ENCODE measurements at regions not wholly inside any gene's neighbourhood (a gene's known extent, or its start where the extent isn't known, plus 50 kb on each side); places are given as distances from the start of the nearest gene placed in this dataset.
A peak's percentile ranks its signal among the peaks of the same experiment; 100 is the strongest.

DNA sequence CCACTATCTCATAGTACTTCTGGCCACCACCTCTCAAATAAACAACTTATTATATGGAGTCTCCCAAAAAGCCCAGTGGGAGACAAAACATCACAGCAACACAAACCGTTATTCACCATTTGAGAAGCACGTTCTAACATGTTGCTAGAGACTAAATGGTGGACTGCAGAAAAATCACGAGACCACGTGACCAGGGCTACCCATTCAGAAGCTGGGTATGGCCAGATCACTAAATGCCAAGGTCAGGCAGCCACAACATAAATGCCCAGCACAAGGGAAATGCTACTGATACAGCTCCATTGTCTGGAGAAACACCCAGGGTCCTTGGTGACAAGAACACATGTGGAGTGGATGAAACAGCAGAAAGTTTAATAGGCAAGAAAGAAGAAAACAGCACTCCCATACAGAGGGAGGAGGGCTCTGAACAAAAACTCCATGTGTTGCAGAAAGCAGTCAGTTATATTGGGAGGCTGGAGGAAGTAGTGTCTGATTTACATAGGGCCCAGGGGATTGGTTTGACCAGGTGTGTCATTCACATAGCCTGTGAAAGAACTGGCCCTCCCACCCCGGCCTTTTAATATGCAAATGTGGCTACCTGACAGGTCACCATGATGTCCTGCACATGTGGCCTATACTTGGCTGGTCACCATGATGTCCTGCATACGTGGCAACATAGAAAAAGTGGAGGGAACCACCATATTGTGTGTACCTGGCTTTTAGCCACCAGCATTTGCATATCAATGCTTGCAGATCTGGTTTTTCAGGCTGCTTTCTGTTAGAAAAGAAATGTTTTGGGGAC is 97.2 kb downstream of the TRIM36 start:
- peaks cover 24% of the 10 kb centered on the region for H3K27me3 Mint-ChIP-seq (ENCODE audit: low read depth)
- TF ChIP-seq, protein P1, sequence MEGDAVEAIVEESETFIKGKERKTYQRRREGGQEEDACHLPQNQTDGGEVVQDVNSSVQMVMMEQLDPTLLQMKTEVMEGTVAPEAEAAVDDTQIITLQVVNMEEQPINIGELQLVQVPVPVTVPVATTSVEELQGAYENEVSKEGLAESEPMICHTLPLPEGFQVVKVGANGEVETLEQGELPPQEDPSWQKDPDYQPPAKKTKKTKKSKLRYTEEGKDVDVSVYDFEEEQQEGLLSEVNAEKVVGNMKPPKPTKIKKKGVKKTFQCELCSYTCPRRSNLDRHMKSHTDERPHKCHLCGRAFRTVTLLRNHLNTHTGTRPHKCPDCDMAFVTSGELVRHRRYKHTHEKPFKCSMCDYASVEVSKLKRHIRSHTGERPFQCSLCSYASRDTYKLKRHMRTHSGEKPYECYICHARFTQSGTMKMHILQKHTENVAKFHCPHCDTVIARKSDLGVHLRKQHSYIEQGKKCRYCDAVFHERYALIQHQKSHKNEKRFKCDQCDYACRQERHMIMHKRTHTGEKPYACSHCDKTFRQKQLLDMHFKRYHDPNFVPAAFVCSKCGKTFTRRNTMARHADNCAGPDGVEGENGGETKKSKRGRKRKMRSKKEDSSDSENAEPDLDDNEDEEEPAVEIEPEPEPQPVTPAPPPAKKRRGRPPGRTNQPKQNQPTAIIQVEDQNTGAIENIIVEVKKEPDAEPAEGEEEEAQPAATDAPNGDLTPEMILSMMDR (IDR thresholded peaks at IDR 0.05; ENCODE audit: unreplicated experiment in 3 of 3), result no peak

DNA sequence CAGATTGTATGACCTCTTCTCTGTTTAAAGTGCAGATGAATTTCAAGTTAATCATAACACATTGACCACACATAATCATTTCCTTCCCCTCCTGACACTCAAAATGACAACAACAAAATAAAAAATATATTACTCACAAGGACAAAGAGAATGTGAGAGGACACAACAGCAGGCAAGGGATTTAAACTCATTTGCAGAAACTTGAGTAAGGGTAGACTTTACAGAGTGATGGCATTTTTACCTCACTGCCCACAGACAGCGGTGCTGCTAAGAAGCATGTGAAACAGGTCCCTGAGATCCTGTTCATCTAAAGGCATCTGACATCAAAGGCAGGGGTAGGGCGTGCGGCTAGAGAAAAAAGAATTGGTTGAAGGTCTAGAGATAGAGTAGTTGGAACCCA is 99.0 kb downstream of the TRIM36 start:
- no peaks in the 10 kb centered on the region for H3K4me1 Mint-ChIP-seq
- H3K9me3 Mint-ChIP-seq, result peaks cover 2% of the 10 kb centered on the region
- H3K27me3 Mint-ChIP-seq (ENCODE audit: low read depth), result peaks cover 28% of the 10 kb centered on the region
- no peak overlapping the region for H3K4me3 Mint-ChIP-seq
- H3K36me3 Mint-ChIP-seq (ENCODE audit: low read depth), result no peaks in the 10 kb centered on the region
- TF ChIP-seq, protein P1 (IDR thresholded peaks at IDR 0.05; ENCODE audit: unreplicated experiment in 3 of 3), result no peak
- H3K27ac Mint-ChIP-seq, result no peak overlapping the region

More for the DNA sequence above, 97.2 kb downstream of the TRIM36 start:
- Mint-ChIP-seq H3K27ac (no peak overlapping the region), H3K4me1 (no peaks in the 10 kb centered on the region), H3K36me3 (ENCODE audit: low read depth) (no peaks in the 10 kb centered on the region), H3K4me3 (no peak overlapping the region), H3K9me3 (peaks cover 2% of the 10 kb centered on the region)

DNA sequence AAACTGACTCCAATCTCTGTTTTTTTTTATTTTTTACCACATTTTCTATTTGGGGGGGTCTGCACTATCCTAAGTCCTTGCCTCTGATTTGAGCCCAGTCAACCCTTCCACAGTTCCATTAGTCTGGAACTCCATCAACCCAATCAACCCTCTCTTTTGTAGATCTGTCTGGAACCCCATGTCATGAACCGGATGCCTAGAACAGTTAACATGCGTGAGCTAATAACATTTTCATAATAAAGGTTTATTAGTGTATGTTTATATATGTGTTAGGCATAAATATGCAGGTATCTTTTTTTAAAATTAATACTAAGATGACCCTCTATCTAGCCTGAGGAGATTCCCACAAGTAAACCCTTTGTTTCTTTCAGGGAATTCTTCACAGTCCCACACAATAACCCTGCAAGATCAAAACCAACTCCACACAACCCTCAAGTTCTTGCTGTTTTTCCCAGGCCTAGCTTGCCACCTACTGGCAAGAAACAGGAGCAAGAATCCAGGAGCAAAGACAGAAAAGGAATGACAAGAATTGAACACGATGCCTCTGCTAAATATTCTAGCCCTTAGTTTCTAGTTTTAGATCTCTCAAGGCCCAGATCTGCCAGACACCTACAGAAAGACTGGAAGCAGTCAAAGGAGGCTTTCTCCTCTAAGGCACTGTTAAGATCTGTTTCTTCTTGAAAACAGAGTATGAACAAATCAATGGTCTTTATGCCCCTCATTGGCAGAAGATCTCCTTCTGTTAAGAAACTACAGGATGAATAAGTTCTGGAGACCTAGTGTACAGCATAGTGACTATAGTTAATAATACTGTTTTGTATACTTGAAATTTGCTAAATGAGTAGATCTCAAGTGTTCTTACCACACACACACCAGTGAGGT is 100.4 kb downstream of the TRIM36 start:
- Mint-ChIP-seq H3K4me3 (no peak overlapping the region), H3K9me3 (no peaks in the 10 kb centered on the region), H3K4me1 (no peaks in the 10 kb centered on the region), H3K27ac (no peak overlapping the region), H3K36me3 (ENCODE audit: low read depth) (no peaks in the 10 kb centered on the region), H3K27me3 (ENCODE audit: low read depth) (peaks cover 20% of the 10 kb centered on the region)
- TF ChIP-seq, protein P1 (IDR thresholded peaks at IDR 0.05; ENCODE audit: unreplicated experiment in 3 of 3), result peak; percentile 63 to 71 (median 70)

DNA sequence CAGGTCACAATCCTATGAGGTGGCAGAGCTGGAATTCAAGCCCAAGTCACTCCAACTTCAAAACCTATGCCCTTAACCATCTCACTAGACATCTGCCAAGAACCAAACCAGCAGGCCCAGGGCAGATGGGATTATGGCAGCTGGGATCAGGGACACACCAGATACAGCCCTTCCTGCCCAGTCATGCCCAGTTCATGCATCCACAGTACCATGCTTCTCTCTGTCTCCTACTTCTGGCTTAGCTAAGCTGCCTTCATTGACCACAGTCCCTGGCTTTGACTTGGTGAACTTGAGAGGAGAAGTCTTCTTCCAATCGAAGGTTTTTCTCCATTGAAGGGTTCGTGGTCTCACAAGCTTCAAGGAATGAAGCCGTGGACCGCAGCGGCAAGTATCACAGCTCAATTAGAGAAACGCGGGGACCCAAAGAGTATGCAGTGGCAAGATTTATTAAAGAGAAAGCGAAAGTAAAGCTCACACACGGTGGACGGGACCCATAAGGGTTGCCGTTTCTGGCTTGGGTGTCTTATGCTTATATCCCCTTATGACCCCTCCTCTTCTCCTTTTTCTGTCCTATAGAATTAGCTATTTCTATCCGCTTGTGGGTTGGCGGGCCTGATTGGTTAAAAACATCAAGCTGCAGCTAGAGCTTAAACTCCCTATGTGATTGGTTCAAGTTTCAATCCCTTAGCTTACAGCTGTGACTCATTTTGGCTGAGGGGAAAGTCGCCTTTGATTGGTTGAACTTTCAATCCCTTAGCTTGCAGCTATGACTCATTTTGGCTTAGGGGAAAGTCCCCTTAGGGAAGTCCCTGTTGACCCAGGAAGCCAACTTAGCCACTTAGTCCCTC is 101.2 kb downstream of the TRIM36 start:
- Mint-ChIP-seq H3K27me3 (ENCODE audit: low read depth) (peaks cover 20% of the 10 kb centered on the region), H3K36me3 (ENCODE audit: low read depth) (no peaks in the 10 kb centered on the region), H3K4me3 (no peak overlapping the region), H3K4me1 (no peaks in the 10 kb centered on the region), H3K27ac (no peak overlapping the region), H3K9me3 (no peaks in the 10 kb centered on the region)
- TF ChIP-seq, protein P1 (IDR thresholded peaks at IDR 0.05; ENCODE audit: unreplicated experiment in 3 of 3), result no peak

DNA sequence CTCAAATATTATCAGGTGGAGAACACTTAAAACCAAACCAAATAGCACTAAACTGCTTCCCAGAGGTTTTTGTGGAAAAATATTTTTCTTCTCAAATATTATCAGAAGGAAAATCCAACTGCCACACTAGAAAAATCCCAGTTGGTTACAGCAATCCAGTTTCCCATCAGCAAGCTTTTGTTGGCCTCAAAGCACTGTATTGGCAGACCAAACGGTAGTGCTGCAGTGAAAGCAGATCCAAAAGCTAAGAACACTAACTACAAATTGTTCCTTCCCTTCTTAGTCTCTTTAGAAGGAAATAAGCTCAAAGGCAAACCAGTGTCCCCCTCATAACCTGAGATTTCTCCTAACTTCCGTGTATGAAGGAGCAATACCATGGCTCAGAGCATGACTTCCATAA is 105.3 kb downstream of the TRIM36 start:
- no peak overlapping the region for H3K4me3 Mint-ChIP-seq
- no peaks in the 10 kb centered on the region for H3K9me3 Mint-ChIP-seq
- H3K36me3 Mint-ChIP-seq (ENCODE audit: low read depth), result no peaks in the 10 kb centered on the region
- peaks cover 10% of the 10 kb centered on the region for H3K27me3 Mint-ChIP-seq (ENCODE audit: low read depth)
- TF ChIP-seq, protein P1 (IDR thresholded peaks at IDR 0.05; ENCODE audit: unreplicated experiment in 3 of 3), result no peak
- no peak overlapping the region for H3K27ac Mint-ChIP-seq
- no peaks in the 10 kb centered on the region for H3K4me1 Mint-ChIP-seq
